ENCODE measurements at regions not wholly inside any gene's neighbourhood (a gene's known extent, or its start where the extent isn't known, plus 50 kb on each side); places are given as distances from the start of the nearest gene placed in this dataset.

DNA sequence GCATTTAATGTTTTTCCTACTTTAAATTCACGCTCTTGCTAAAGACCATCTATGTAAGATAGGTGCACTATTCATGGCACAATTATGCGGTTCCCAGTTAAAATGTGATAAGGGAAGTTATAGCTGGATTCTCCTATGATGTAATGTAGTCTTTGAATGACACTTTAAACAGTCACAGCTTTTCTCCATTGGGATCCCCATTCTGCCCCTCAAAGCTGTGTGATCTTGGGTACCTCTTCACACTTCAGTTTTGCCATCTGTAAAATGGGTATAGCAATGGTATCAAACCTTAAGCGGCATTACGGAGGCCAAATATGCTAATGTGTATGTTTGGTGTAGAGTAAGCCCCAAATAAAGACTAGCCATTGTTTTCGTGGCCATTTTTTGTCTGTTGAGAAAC is 64.7 kb upstream of the ZNF217 start:
- TF ChIP-seq CTCF (IDR thresholded peaks at IDR 0.05) (no peak), POLR2AphosphoS5 (IDR thresholded peaks at IDR 0.05; ENCODE audit: insufficient read depth in 1 of 2, low read depth in 1 of 2) (no peak), POLR2A (IDR thresholded peaks at IDR 0.05) (no peak)

Data from vagina (tissue), 2 donors.